GM19395 (cell line): ENCODE measurements at regions not wholly inside any gene's neighbourhood (a gene's known extent, or its start where the extent isn't known, plus 50 kb on each side); places are given as distances from the start of the nearest gene placed in this dataset.
"Not testable (repeated sequence)": the region's sequence is repeated elsewhere in the genome, so short reads cannot be mapped to it uniquely, and the experiment has no call there.

Experiments used
- ATAC-seq: cut with Tn5 transposase; IDR thresholded peaks from one replicate; pipeline ENCODE4 v1.9.1; 2021; ENCODE audit warnings: mild to moderate bottlenecking, moderate library complexity; ENCODE audit not compliant: unreplicated experiment

GRCh38 chr2:234863043-234863934 lies 88.5 kb upstream of the SH3BP4 start:
- ATAC-seq: no peak

GRCh38 chr2:234861841-234862735 lies 89.7 kb upstream of the SH3BP4 start:
- no peak for ATAC-seq

- ATAC-seq: not testable (repeated sequence)
Measured at GRCh38 chr2:234859330-234859872, 92.4 kb upstream of the SH3BP4 start.

GRCh38 chr2:234858790-234859329 lies 93.0 kb upstream of the SH3BP4 start:
- ATAC-seq: no peak

- ATAC-seq: no peak
Measured at GRCh38 chr2:234858145-234858544, 93.7 kb upstream of the SH3BP4 start.

GRCh38 chr2:234853729-234854128 lies 98.1 kb upstream of the SH3BP4 start:
- no peak for ATAC-seq

GRCh38 chr2:234852941-234853340 lies 98.9 kb upstream of the SH3BP4 start:
- ATAC-seq: no peak

- ATAC-seq: no peak
Measured at GRCh38 chr2:234852035-234852434, 99.8 kb upstream of the SH3BP4 start.

GRCh38 chr2:234851451-234851850 lies 100.4 kb upstream of the SH3BP4 start:
- no peak for ATAC-seq

GRCh38 chr2:234850818-234851217 lies 101.0 kb upstream of the SH3BP4 start:
- no peak for ATAC-seq

- no peak for ATAC-seq
Measured at GRCh38 chr2:234849678-234850077, 102.1 kb upstream of the SH3BP4 start.

- no peak for ATAC-seq
Measured at GRCh38 chr2:234848578-234848977, 103.2 kb upstream of the SH3BP4 start.

GRCh38 chr2:234847639-234848038 lies 104.2 kb upstream of the SH3BP4 start:
- no peak for ATAC-seq

- ATAC-seq: no peak
Measured at GRCh38 chr2:234847364-234847635, 104.5 kb upstream of the SH3BP4 start.

GRCh38 chr2:234846599-234847363 lies 105.0 kb upstream of the SH3BP4 start:
- no peak for ATAC-seq

- ATAC-seq: no peak
Measured at GRCh38 chr2:234845602-234846590, 105.9 kb upstream of the SH3BP4 start.

GRCh38 chr2:234843411-234843810 lies 108.4 kb upstream of the SH3BP4 start:
- ATAC-seq: no peak

GRCh38 chr2:234842753-234843152 lies 109.1 kb upstream of the SH3BP4 start:
- ATAC-seq: no peak

- ATAC-seq: no peak
Measured at GRCh38 chr2:234841321-234842015, 110.3 kb upstream of the SH3BP4 start.
